ENCODE measurements at regions not wholly inside any gene's neighbourhood (a gene's known extent, or its start where the extent isn't known, plus 50 kb on each side); places are given as distances from the start of the nearest gene placed in this dataset.

DNA sequence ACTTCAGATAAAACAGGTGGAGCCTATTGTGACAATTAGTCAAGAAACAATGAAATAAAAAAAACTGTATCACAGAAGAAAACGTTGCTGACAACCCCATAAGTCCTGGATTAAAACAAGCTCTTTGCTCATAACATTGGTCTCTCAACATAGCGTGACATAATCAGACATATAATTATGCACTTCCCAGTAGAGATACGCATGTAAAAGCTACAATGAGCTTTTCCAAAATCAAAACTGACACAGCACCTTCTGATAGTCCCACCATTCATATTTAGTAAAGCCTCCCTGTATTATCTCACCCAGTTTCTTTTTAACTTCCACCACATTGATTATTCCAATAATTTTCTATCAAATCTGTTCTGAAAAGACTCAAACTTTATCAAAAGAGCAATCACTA is 372.1 kb upstream of the SMIM31 start:
- Histone ChIP-seq H3K4me1 (ENCODE audit: control insufficient read depth, insufficient read depth, low read length, poor library complexity, severe bottlenecking) (peaks cover 4% of the 10 kb centered on the region), H3K36me3 (ENCODE audit: control insufficient read depth, insufficient read depth, low read length) (no peaks in the 10 kb centered on the region), H3K9me3 (ENCODE audit: control insufficient read depth, low read length) (no peaks in the 10 kb centered on the region), H3K27ac (ENCODE audit: low read depth, low read length, severe bottlenecking) (no peak overlapping the region), H3K4me3 (ENCODE audit: extremely low read depth, insufficient read depth, low read length, poor library complexity, severe bottlenecking) (no peak overlapping the region)
- 86 to 87% methylated on average over 2 to 3 of the region's 3 CpGs for WGBS, 2 experiments (ENCODE audit: insufficient coverage in 2 of 2)

DNA sequence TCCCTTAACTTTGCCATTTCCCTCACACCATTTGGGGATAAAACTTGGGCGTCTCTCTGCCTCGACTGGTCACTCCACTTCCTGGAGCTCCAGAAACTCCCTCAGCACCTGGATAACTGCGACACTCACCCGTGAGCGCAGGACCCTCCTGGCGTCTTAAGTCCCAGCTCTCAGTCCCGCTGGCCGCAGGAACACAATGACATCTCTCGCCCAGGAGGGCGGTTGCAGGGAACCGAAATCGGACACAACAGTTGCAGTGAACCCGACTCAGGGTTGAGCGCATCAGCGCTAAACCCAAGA is 370.9 kb upstream of the SMIM31 start:
- no peak overlapping the region for H3K27ac ChIP-seq (ENCODE audit: low read depth, low read length, severe bottlenecking)
- H3K9me3 ChIP-seq (ENCODE audit: control insufficient read depth, low read length): no peaks in the 10 kb centered on the region
- H3K36me3 ChIP-seq (ENCODE audit: control insufficient read depth, insufficient read depth, low read length): no peaks in the 10 kb centered on the region
- peak overlapping the region; percentile 35 for H3K4me3 ChIP-seq (ENCODE audit: extremely low read depth, insufficient read depth, low read length, poor library complexity, severe bottlenecking)
- 0 to 1% methylated on average over 15 of the region's 15 CpGs for WGBS, 2 experiments (ENCODE audit: insufficient coverage in 2 of 2)
- H3K4me1 ChIP-seq (ENCODE audit: control insufficient read depth, insufficient read depth, low read length, poor library complexity, severe bottlenecking): peaks cover 4% of the 10 kb centered on the region

DNA sequence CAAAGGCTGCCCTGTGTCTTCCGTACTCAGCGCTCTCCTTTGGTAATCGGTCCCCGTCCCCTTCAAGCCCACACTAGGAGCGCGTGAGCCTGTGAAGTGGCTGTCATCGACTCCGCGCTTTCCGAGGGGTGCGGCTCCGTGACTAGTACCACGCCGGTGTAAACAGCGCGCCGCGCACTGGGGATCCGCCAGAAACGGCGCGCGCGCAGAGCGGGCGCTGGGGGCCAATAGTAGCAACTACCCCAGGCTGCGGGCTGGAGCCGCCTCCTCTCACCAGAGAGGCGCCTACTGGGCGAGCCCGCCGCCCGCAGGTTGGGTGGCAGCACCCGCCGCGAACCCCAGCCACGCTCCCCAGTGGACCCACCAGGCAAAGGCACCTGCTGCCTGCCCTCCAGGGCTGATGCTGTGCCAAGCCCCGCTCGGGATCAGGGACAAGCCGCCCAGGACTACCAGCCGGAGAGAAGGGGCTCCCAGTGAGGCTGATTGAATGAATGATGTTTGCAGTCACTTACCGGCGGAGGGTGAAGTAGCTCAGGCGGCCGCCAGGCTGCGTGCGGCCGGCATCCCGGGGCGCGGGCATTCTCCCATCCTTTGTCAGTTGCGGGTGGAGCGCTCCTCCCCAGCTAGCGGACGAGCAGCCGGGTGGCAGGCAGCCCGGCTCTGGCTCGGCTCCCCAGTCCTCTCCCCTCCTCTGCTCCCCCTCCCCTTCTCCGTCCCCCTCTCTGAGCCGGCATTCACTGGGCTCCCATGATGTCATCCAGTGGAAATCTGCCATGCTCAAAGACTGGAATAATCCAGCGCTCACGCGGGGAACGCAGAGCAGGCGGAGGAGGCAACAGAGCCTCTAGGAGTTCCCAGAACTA is 370.3 kb upstream of the SMIM31 start:
- Histone ChIP-seq H3K27ac (ENCODE audit: low read depth, low read length, severe bottlenecking) (no peak overlapping the region), H3K9me3 (ENCODE audit: control insufficient read depth, low read length) (no peaks in the 10 kb centered on the region), H3K4me3 (ENCODE audit: extremely low read depth, insufficient read depth, low read length, poor library complexity, severe bottlenecking) (peak overlapping the region; percentile 35), H3K36me3 (ENCODE audit: control insufficient read depth, insufficient read depth, low read length) (no peaks in the 10 kb centered on the region), H3K4me1 (ENCODE audit: control insufficient read depth, insufficient read depth, low read length, poor library complexity, severe bottlenecking) (peaks cover 4% of the 10 kb centered on the region)
- WGBS, 2 experiments (ENCODE audit: insufficient coverage in 2 of 2): 2% methylated on average over 50 to 57 of the region's 65 CpGs

- Histone ChIP-seq H3K36me3 (ENCODE audit: control insufficient read depth, insufficient read depth, low read length) (no peaks in the 10 kb centered on the region), H3K4me3 (ENCODE audit: extremely low read depth, insufficient read depth, low read length, poor library complexity, severe bottlenecking) (no peak overlapping the region), H3K4me1 (ENCODE audit: control insufficient read depth, insufficient read depth, low read length, poor library complexity, severe bottlenecking) (peaks cover 4% of the 10 kb centered on the region), H3K27ac (ENCODE audit: low read depth, low read length, severe bottlenecking) (no peak overlapping the region), H3K9me3 (ENCODE audit: control insufficient read depth, low read length) (no peaks in the 10 kb centered on the region)
- WGBS, 2 experiments (ENCODE audit: insufficient coverage in 2 of 2): 83 to 95% methylated on average over 4 to 7 of the region's 8 CpGs
Observed at GRCh38 chr4:164384416-164384815, 369.5 kb upstream of the SMIM31 start.

GRCh38 chr4:164396439-164396838 is 357.5 kb upstream of the SMIM31 start:
- Histone ChIP-seq H3K4me3 (ENCODE audit: extremely low read depth, insufficient read depth, low read length, poor library complexity, severe bottlenecking) (no peak overlapping the region), H3K9me3 (ENCODE audit: control insufficient read depth, low read length) (no peaks in the 10 kb centered on the region), H3K4me1 (ENCODE audit: control insufficient read depth, insufficient read depth, low read length, poor library complexity, severe bottlenecking) (no peaks in the 10 kb centered on the region), H3K27ac (ENCODE audit: low read depth, low read length, severe bottlenecking) (no peak overlapping the region), H3K36me3 (ENCODE audit: control insufficient read depth, insufficient read depth, low read length) (no peaks in the 10 kb centered on the region)
- WGBS, 2 experiments (ENCODE audit: insufficient coverage in 2 of 2): 75 to 78% methylated on average over 2 of the region's 4 CpGs

DNA sequence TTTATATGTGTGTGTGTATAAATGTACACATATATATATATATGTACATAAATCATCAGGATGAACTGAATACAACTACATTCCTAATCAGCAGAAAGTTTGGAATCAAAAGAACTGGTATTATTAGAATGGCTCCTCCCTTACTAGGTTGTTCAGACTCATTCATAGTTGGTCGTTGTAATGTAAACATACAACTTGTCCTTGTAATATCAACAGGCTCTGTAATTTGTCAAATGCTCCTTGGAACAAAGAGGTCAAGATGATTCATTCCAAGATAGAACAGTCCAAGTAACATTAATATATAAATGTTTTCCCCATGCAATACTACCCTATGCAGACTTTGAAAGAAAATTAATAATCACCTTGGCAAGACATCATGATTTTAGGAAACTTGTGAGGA is 351.4 kb upstream of the SMIM31 start:
- Histone ChIP-seq H3K4me3 (ENCODE audit: extremely low read depth, insufficient read depth, low read length, poor library complexity, severe bottlenecking) (no peak overlapping the region), H3K36me3 (ENCODE audit: control insufficient read depth, insufficient read depth, low read length) (no peaks in the 10 kb centered on the region), H3K4me1 (ENCODE audit: control insufficient read depth, insufficient read depth, low read length, poor library complexity, severe bottlenecking) (no peaks in the 10 kb centered on the region), H3K9me3 (ENCODE audit: control insufficient read depth, low read length) (no peaks in the 10 kb centered on the region), H3K27ac (ENCODE audit: low read depth, low read length, severe bottlenecking) (no peak overlapping the region)
- WGBS, 2 experiments (ENCODE audit: insufficient coverage in 2 of 2): no CpG with 5 or more reads among the region's 1 CpG

GRCh38 chr4:164405774-164406173 is 348.2 kb upstream of the SMIM31 start:
- no peak overlapping the region for H3K4me3 ChIP-seq (ENCODE audit: extremely low read depth, insufficient read depth, low read length, poor library complexity, severe bottlenecking)
- no peak overlapping the region for H3K27ac ChIP-seq (ENCODE audit: low read depth, low read length, severe bottlenecking)
- H3K9me3 ChIP-seq (ENCODE audit: control insufficient read depth, low read length): no peaks in the 10 kb centered on the region
- no peaks in the 10 kb centered on the region for H3K36me3 ChIP-seq (ENCODE audit: control insufficient read depth, insufficient read depth, low read length)
- H3K4me1 ChIP-seq (ENCODE audit: control insufficient read depth, insufficient read depth, low read length, poor library complexity, severe bottlenecking): no peaks in the 10 kb centered on the region

DNA sequence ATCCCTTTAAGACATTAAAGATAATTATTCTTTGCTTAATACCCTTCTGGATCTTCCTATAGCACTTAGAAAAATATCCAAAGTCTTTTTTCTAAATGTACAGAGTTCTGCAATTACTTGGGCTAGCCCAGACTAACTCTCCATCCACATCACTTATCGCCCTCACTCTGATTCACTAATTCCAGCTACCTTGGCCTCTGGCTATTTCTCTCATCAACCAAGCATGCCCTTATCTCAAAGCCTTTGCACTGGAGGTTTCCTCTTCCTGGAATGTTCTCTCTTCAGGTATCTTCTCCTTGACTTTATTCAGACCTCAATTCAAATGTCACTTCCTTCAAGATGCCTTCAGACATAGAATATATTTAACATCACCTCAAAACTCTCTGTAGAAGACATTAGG is 345.1 kb upstream of the SMIM31 start:
- Histone ChIP-seq H3K4me1 (ENCODE audit: control insufficient read depth, insufficient read depth, low read length, poor library complexity, severe bottlenecking) (no peaks in the 10 kb centered on the region), H3K36me3 (ENCODE audit: control insufficient read depth, insufficient read depth, low read length) (no peaks in the 10 kb centered on the region), H3K27ac (ENCODE audit: low read depth, low read length, severe bottlenecking) (no peak overlapping the region), H3K4me3 (ENCODE audit: extremely low read depth, insufficient read depth, low read length, poor library complexity, severe bottlenecking) (no peak overlapping the region), H3K9me3 (ENCODE audit: control insufficient read depth, low read length) (no peaks in the 10 kb centered on the region)
- 83 to 100% methylated on average over 1 of the region's 1 CpG for WGBS, 2 experiments (ENCODE audit: insufficient coverage in 2 of 2)

DNA sequence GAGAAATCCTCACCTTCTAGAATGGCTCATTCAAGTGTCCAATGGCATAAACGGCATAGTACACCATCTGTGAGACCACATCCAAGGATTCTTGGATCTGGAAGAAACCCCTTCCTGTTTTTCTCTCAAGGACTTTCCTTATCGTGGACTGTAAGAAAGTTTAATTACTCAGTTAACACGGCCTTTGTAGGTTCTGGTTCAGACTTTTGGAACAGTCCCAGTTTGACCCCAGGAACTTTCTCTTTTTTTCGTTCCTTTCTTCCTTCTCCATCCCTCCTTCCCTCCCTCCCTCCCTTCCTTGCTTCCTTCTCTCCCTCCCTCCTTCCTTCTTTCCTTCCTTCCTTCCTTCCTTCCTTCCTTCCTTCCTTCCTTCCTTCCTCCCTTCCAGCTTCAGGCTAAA is 343.5 kb upstream of the SMIM31 start:
- no peak overlapping the region for H3K4me3 ChIP-seq (ENCODE audit: extremely low read depth, insufficient read depth, low read length, poor library complexity, severe bottlenecking)
- WGBS, 2 experiments (ENCODE audit: insufficient coverage in 2 of 2): 88 to 90% methylated on average over 4 of the region's 4 CpGs
- no peaks in the 10 kb centered on the region for H3K4me1 ChIP-seq (ENCODE audit: control insufficient read depth, insufficient read depth, low read length, poor library complexity, severe bottlenecking)
- H3K9me3 ChIP-seq (ENCODE audit: control insufficient read depth, low read length): no peaks in the 10 kb centered on the region
- H3K36me3 ChIP-seq (ENCODE audit: control insufficient read depth, insufficient read depth, low read length): no peaks in the 10 kb centered on the region
- no peak overlapping the region for H3K27ac ChIP-seq (ENCODE audit: low read depth, low read length, severe bottlenecking)

- 67 to 100% methylated on average over 1 of the region's 1 CpG for WGBS, 2 experiments (ENCODE audit: insufficient coverage in 2 of 2)
- H3K27ac ChIP-seq (ENCODE audit: low read depth, low read length, severe bottlenecking): no peak overlapping the region
Observed at GRCh38 chr4:164412246-164412645, 341.7 kb upstream of the SMIM31 start.

DNA sequence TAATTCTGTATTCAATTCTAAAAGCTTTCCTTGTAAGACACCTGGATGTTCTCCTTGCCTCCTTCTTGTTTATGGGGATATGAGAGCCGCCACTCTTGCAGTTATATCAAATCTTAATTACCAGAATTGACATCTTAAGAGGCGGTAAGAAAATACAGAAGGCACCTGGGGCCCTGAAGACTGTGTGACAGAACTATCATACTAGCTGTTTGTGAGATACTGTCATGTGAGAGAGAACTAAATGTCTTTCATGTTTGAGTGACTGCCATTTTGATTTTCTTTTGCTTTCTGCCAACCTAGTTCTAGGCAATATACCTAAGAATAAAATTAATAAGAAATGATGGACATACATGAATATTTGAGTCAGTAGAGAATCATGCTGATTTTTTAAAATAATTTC is 340.2 kb upstream of the SMIM31 start:
- no CpG with 5 or more reads among the region's 2 CpGs for WGBS, 2 experiments (ENCODE audit: insufficient coverage in 2 of 2)
- no peaks in the 10 kb centered on the region for H3K9me3 ChIP-seq (ENCODE audit: control insufficient read depth, low read length)
- H3K4me1 ChIP-seq (ENCODE audit: control insufficient read depth, insufficient read depth, low read length, poor library complexity, severe bottlenecking): no peaks in the 10 kb centered on the region
- H3K27ac ChIP-seq (ENCODE audit: low read depth, low read length, severe bottlenecking): no peak overlapping the region
- no peak overlapping the region for H3K4me3 ChIP-seq (ENCODE audit: extremely low read depth, insufficient read depth, low read length, poor library complexity, severe bottlenecking)
- H3K36me3 ChIP-seq (ENCODE audit: control insufficient read depth, insufficient read depth, low read length): no peaks in the 10 kb centered on the region

More at GRCh38 chr4:164412246-164412645, 341.7 kb upstream of the SMIM31 start:
- no peaks in the 10 kb centered on the region for H3K4me1 ChIP-seq (ENCODE audit: control insufficient read depth, insufficient read depth, low read length, poor library complexity, severe bottlenecking)
- no peaks in the 10 kb centered on the region for H3K36me3 ChIP-seq (ENCODE audit: control insufficient read depth, insufficient read depth, low read length)
- no peak overlapping the region for H3K4me3 ChIP-seq (ENCODE audit: extremely low read depth, insufficient read depth, low read length, poor library complexity, severe bottlenecking)
- H3K9me3 ChIP-seq (ENCODE audit: control insufficient read depth, low read length): no peaks in the 10 kb centered on the region
